K562 (cell line): ENCODE measurements at regions not wholly inside any gene's neighbourhood (a gene's known extent, or its start where the extent isn't known, plus 50 kb on each side); places are given as distances from the start of the nearest gene placed in this dataset.
A peak's percentile ranks its signal among the peaks of the same experiment; 100 is the strongest.

Experiments
- KDM1A ChIP-seq, 2 experiments: fragments of 450-650 bp; IDR thresholded peaks; 2 replicates each; pipeline ENCODE4 v1.6.1; 2016; ENCODE audit warnings: mild to moderate bottlenecking in 2 of 2
- ZNF282 ChIP-seq: sonication (generic); formaldehyde crosslinking; IDR thresholded peaks from 2 replicates; pipeline ENCODE4 v1.8.1; 2023; ENCODE audit warnings: missing genetic modification reagents
- TF ChIP-seq, protein P1 (sequence below), 2 experiments: fragments of 450-650 bp; IDR thresholded peaks; 2 replicates each; pipeline ENCODE4 v1.6.1; 2016; ENCODE audit warnings: mild to moderate bottlenecking in 2 of 2, borderline replicate concordance in 1 of 2, low read depth in 1 of 2, moderate library complexity in 1 of 2

DNA sequence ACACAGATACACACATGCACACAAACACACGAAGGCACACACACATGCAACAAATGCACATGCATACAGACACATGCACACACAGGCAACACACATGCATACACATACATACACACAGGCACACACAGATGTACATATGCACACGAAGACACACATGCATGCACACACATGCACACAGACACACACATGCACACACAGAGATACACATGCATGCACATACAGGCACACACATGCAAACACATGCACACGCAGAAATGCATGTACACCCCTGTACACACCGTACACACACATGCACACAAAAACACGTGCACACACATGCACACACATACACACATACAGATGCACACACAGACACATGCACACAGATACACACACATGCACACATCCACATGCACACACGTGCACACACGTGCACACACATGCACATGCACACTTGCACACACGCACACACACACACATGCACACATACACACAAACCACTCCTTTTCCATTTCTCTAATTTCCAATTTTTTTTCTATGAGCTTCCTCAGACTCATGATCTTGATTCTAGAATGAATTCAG, 63.3 kb upstream of the CCZ1B start (continued):
- TF ChIP-seq, protein P1, sequence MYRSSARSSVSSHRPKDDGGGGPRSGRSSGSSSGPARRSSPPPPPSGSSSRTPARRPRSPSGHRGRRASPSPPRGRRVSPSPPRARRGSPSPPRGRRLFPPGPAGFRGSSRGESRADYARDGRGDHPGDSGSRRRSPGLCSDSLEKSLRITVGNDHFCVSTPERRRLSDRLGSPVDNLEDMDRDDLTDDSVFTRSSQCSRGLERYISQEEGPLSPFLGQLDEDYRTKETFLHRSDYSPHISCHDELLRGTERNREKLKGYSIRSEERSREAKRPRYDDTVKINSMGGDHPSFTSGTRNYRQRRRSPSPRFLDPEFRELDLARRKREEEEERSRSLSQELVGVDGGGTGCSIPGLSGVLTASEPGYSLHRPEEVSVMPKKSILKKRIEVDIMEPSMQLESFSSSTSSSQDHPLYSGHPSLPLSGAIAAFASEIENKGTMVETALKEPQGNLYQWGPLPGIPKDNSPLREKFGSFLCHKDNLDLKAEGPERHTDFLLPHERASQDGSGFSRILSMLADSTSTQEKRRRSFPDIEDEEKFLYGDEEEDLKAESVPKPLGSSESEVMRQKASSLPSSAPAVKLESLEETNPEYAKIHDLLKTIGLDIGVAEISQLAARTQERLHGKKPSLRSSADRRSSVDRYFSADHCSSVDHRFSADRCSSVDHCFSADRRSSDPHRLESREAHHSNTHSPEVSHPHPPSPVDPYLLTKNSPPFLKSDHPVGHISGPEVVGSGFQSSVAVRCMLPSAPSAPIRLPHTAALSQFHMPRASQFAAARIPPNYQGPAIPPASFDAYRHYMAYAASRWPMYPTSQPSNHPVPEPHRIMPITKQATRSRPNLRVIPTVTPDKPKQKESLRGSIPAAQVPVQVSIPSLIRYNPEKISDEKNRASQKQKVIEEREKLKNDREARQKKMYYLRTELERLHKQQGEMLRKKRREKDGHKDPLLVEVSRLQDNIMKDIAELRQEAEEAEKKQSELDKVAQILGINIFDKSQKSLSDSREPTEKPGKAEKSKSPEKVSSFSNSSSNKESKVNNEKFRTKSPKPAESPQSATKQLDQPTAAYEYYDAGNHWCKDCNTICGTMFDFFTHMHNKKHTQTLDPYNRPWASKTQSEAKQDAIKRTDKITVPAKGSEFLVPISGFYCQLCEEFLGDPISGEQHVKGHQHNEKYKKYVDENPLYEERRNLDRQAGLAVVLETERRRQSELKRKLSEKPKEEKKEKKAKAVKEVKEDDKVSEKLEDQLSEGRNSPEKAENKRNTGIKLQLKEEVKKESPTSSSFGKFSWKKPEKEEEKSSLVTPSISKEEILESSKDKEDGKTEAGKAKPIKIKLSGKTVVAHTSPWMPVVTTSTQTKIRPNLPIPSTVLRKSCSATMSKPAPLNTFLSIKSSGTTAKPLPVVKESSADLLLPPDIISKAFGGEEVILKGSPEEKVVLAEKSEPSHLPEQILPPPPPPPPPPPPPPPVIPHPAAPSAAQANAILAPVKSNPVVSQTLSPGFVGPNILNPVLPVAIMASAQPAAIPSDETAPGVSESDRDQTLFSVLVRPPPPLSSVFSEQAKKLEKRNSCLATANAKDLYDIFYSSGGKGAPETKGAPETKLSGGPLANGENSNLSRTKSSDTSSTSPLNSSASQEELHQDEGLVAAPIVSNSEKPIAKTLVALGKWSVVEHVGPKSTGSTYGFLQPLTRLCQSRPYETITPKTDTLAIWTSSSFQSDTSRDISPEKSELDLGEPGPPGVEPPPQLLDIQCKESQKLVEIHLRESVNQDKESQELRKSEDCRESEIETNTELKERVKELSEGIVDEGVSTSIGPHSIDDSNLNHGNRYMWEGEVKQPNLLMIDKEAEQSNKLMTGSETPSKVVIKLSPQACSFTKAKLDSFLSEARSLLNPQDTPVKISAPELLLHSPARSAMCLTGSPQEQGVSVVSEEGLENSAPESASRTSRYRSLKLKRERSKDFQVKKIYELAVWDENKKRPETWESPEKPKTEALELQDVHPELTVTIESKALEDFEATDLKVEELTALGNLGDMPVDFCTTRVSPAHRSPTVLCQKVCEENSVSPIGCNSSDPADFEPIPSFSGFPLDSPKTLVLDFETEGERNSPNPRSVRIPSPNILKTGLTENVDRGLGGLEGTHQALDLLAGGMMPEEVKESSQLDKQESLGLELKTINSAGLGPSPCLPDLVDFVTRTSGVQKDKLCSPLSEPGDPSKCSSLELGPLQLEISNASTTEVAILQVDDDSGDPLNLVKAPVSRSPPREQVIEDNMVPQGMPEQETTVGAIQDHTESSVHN (IDR thresholded peaks at IDR 0.05; ENCODE audit: borderline replicate concordance in 1 of 2, low read depth in 1 of 2) = no peak
- TF ChIP-seq ZNF282 (no peak), KDM1A (IDR thresholded peaks at IDR 0.05) (peak in 1 of 2 experiments; percentile 94; a peak in 2 of 4 replicates)
